ENCODE measurements at regions not wholly inside any gene's neighbourhood (a gene's known extent, or its start where the extent isn't known, plus 50 kb on each side); places are given as distances from the start of the nearest gene placed in this dataset.

DNA sequence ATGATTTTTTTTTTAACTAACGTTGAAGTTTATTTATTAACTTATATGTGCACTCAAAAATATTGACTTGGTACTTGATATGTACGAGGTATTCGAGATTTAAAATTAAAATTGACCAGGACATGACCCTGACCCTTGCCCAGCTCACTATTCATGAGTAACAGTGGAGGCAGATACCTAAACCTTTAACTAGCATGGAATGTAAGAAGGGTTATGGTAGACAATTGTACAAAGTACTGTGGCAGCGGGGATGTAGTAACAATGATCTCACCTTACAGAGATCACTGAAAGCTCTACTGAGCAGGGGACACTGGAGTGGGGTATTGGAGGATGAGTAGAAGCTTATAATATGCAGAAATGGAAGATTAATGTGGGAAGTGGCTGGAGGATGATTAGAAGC lies 60.8 kb downstream of the ADRA2A start:
- TF ChIP-seq, protein P1, sequence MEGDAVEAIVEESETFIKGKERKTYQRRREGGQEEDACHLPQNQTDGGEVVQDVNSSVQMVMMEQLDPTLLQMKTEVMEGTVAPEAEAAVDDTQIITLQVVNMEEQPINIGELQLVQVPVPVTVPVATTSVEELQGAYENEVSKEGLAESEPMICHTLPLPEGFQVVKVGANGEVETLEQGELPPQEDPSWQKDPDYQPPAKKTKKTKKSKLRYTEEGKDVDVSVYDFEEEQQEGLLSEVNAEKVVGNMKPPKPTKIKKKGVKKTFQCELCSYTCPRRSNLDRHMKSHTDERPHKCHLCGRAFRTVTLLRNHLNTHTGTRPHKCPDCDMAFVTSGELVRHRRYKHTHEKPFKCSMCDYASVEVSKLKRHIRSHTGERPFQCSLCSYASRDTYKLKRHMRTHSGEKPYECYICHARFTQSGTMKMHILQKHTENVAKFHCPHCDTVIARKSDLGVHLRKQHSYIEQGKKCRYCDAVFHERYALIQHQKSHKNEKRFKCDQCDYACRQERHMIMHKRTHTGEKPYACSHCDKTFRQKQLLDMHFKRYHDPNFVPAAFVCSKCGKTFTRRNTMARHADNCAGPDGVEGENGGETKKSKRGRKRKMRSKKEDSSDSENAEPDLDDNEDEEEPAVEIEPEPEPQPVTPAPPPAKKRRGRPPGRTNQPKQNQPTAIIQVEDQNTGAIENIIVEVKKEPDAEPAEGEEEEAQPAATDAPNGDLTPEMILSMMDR (IDR thresholded peaks at IDR 0.05 in 8 of 11, conservative IDR thresholded peaks at IDR 0.05 in 3 of 11): no peak
- no peak for TF ChIP-seq POLR2A (IDR thresholded peaks at IDR 0.05)

Measured in spleen (tissue), 7 donors.